ENCODE measurements at regions not wholly inside any gene's neighbourhood (a gene's known extent, or its start where the extent isn't known, plus 50 kb on each side); places are given as distances from the start of the nearest gene placed in this dataset.

DNA sequence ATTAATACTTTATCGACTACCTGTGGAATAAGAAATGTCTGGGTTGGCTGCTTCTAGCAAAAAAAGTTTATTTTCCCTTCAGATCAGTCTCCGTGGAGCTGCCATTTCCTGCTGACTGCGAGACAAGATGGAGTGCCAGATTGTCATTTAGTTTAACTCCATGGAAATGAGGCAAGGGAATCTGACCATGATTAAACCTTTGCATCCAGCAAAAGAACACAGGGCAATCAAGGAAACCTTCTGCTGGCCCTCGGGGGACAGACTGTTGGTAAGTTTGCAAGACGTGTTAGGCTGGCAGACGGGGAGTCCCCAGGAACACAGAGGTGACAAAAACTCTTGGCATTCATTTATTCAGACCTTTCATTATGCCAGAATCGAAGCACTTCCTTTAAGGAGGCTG lies 52.2 kb upstream of the SPACA1 start:
- DNase-seq (ENCODE audit: low read depth) = no peak

DNA sequence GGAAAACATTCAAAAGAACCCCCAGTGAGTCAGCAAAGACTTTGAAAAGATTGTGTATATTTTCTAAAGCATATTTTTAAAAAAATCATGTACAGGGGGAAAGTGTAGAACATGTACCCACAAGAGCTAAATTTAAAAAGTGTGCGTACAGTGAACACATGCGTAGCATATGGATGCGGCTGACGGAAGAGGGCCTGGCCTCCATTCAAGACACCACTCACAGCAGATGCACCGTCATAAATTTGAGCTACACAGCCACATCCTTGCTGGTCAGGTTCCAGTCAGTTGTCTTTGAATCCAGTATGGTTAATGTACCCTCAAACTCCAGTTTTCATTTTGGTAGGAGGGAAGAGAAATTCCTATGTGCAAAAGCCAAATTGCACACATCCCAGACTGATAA lies 54.3 kb upstream of the SPACA1 start:
- DNase-seq (ENCODE audit: low read depth) = no peak

DNA sequence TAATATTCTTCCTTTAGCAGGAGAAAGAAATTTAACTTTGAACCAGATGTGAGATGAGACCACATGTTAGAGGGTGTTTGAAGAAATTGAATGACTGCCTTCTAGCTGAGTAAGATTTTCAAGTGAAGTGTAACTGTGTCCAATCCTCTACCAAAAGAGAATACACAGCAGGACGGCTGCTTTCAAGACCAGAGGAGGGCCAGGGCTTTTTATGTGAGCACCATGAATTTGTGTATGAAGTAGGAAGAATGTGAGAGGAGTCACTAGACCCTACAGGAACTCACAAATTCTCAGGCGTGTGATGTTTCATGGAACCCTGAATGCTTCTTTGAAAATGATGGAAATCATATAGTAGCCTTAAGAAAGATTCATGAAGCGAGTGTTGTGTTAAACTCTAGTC lies 56.8 kb upstream of the SPACA1 start:
- DNase-seq (ENCODE audit: low read depth) = no peak

DNA sequence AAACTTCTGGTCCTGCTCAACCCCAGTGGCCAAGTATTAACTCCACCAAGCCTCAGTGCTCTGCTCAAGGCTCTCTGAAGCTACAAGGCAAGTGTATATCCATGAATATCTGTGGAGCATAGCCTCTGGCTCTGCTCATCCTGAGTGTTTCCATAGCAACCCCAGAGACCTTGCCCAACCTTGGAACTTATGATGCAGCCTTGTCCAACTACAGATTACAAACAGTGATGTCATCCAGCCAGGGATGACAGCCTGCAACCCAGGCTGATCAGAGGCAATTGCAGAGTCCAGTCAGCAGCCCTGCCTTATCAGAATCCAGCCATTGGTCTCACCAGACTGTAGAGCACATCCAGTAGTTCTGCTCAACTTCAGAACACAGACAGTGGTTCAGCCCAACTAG lies 65.5 kb upstream of the SPACA1 start:
- DNase-seq (ENCODE audit: low read depth) = no peak

DNA sequence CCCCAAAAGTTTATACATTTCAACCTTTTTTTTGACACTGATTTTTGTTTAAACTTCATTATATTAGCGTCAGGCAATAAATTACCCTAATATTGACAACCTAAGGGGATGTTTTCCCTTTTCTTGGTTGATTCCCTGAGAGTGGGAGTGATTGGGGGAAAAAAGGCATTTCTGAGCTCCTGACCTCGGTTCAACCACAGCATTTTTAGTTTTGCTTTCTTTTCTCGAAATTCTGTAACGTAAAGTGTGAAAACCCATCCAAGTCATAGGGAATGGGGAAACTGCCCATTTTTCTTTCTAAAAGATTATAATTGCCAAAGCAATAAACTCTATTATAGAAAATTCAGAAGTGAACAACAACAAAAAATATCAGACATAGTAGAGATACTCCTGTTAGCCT lies 67.9 kb upstream of the SPACA1 start:
- no peak for DNase-seq (ENCODE audit: low read depth)

DNA sequence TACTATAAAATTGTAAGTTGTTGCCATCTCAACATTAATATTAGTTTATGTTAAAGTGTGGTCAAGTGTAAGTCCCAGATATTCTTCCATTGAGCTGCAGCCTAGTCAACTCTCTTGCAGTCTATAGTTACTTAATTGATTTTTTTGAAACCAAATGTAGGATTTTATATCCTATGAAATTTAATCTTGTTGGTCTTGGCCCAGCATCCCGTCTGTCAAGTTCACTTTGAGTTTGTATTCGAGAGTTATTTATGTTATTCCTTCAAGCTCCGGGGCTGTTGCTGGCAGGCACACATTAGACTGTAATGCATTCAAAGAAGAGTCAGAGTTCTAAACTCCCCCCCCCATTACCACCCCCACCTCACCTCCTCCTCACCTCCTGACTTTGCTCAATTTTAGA lies 71.0 kb upstream of the SPACA1 start:
- DNase-seq (ENCODE audit: low read depth) = no peak

DNA sequence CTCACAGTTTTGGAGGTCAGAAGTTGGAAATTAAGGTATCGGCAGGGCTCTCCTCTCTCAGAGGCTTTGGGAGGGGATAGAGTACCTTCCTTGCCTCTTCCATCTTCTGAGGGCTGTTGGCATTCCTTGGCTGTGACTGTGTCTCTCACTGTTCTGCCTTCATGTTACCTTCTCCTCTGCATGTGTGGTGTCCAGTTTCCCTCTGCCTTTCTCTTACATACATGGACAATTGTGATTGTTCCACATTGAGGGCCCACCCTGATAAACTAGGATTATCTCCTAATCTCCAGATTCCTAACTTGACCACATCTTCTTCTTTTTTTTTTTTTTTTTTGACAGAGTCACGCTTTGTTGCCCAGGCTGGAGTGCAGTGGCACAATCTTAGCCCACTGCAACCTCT lies 72.1 kb upstream of the SPACA1 start:
- no peak for DNase-seq (ENCODE audit: low read depth)

DNA sequence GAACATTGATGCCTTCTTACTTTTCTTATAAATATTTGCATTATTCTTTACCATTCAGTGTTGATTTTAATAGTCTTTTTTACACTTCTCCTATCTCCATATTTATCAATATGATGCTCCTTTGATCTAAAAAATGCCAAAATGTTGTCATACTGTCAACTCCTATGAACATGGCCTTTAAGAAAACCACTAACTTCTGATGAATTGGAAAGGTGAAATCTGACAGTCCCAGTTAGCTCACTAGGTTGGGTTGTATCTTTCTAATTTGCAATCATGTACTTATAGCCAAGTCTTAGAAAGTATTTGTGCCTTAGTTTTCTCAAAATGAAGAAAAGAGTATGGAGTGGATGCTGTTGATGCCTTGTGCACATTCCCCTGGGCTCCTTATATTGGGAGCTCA lies 75.4 kb upstream of the SPACA1 start:
- DNase-seq (ENCODE audit: low read depth) = no peak

DNA sequence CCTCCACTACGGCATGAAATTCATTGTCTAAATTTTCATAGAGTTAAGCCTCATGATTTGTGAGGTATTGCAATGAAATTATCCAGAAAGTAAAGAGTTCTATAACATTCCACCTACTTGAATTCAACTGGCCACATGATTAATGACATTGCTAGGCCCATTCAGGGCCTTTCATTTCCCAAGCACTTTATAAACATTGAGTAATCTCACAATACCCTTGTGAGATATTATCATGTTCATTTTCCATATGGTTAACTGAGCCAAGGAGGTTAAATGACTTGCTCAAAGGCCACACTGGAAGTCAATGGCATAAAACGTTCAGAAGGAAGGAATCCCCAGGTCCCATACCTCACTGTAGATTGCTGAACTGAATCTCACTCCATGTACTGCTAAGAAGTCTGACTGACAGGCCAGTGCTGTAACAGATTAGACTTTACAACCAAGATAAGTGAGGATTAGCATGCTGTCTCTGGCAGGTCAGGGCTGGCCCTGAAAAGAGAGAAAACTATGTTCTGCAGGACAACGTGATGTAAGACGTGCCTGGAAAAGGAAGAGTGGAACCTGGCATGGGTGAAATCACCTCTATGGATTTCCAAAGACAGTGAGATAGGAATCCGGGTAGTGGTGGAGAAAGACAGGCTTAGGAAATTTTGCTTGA lies 75.9 kb upstream of the SPACA1 start:
- DNase-seq (ENCODE audit: low read depth) = no peak

DNA sequence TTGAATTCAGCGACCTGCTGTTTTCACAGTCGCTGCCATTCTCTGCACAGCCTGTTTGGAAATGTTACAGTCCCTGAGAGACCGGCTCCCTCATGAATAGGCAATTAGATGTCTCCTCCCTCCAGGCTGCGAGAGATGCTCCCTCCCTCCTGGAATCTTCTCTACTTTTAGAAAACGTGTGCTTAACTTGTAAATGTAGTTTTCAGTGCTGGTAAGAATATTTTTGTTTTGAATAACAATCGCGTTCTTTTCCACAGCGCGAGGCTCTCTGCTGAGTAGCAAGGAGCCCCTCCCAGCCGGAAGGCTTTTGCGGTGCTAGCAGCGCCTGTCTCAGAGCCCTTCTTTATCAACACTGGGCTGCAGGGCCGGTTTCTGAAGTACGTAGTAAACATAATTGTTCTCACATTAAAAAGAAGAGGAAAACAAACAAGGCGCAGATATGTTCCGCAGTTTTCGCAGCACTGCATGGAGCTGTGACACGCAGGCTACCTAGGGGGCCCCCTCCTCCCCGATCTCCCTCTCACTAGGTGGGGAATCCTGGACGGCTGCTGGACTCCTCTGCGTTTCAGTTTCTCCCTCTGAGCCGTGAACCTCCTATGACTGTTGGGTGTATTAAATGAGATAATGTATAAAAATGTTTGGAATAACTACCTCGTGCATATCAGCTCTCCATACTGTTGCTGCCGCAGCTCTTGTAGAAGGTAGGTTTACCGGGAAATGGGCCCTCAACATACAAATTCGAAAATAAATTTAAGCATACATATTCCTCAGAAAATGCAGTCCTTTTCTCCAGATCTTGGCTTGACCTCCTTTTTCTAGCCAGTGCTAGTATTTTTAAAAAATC lies 79.0 kb upstream of the SPACA1 start:
- no peak for DNase-seq (ENCODE audit: low read depth)

DNA sequence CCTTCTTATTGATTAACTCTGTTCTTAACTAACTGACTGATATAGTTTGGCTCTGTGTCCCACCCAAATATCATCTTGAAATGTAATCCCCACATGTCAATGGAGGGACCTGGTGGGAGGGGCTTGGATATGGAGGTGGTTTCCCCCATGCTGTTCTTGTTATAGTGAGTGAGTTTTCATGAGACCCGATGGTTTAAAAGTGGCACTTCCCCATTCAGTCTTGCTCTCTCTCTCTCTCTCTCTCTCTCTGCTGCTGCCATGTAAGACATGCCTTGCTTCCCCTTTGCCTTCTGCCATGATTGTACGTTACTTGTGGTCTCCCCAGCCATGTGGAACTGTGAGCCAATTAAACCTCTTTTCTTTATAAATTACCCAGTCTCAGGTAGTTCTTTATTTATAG lies 81.8 kb upstream of the SPACA1 start:
- DNase-seq (ENCODE audit: low read depth) = no peak

DNA sequence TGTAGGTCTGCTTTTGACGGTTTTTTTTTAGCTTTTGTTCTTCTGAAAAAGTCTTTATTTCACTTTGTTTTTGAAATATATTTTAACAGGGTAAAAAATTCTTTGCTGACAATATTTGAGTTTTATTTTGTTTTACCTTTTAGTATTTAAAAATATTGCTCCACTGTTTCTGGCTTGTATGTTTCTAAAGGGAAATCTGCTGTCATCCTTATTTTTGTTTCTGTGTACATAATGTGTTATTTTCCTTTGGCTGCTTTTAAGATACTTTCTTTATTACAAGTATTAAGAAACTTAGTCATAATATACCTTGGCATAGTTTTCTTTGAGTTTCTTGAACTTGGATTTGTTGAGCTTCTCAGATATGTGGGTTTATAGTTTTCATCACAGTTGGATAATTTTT lies 88.6 kb upstream of the SPACA1 start:
- DNase-seq (ENCODE audit: low read depth) = no peak

DNA sequence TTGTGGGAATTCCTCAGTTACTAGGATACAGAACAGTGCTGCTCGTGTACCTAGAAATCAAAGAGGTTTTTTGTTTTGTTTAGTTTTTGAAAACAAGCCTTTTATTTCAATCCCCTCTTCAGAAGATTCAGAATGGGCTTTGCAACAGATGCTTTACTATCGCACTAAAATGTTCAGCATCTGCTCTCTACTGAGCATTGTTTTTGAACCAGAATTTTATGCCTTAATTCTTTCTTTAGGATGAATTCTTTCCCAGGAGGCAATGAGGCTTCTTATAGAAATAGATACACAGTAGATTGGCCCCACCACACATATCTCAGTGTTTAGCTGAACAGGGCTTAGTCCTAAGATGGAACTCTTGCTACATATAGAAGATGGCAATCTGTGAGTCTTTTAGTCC lies 95.9 kb upstream of the SPACA1 start:
- no peak for DNase-seq (ENCODE audit: low read depth)

DNA sequence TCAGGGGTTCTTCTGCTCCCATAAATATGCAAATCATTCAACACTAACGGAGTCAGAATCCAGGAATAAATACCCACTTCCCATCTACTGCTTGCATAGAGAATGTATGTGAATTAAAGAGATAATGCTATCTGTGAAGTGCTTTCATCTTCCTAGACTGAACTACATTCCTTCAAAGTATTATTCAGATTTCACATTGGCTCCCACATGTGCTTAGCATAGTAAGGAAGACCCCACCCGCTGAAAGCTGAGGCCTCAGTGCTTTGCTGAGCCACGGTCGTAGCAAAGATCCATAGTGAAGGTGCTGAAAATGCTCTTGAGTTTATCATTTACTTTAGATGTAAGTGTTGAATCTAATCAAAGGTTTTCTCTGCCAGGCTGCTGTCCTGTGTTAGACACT lies 97.0 kb upstream of the SPACA1 start:
- no peak for DNase-seq (ENCODE audit: low read depth)

DNA sequence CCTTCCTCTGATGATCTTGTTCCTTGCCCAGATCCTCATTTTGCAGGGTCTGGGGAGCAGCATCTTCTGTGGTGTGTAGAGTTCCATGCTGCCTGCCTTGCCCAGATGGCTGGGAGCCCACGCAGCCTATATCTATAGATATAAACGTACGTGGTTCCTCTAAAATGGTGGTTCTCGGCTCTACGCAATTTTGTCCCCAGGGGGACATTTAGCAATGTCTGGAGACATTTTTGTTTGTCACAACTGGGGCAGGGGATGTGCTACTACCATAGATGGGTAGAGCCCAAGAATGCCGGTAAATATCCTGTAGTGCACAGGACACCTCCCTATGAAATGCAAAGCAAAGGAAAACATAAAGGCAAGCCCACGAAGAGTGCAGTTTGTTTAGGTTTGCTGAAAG lies 98.4 kb upstream of the SPACA1 start:
- DNase-seq (ENCODE audit: low read depth) = no peak

DNA sequence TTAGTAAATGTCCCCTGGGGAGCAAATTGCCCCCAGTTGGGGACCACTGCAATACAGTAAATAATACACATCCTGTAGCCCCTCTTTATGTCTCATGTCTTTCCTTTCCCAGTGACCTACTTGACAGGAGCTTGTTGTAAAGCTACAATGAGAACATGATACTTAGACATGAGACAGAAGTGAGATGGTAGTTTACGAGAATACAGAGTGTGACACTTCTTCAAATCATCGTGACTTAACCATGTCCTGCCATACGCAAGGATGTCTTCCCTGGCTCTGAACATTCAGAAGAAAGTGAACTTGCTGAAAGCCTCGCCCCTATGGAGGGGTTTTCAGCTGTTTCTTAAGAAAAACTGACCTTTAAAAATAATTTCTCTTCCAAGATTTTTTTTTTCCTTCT lies 101.0 kb upstream of the SPACA1 start:
- DNase-seq (ENCODE audit: low read depth) = no peak

DNA sequence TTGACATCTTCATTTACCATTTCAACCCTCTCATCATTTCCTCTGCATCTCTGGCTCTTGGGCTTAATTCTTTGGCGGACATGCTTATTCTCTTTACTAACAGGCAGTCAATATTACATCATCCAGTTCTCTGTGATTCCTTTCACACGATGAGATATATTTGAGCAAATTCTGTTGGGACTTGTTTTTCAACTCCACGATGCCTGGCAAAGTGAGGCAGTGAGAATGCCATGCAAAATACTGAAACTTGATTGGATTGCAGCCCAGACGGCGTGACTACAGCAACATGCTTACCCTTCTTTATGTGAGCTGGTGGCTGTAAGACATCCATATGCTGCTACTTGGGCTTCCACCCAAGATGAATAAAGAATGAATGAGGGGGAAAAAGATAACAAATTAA lies 101.7 kb upstream of the SPACA1 start:
- no peak for DNase-seq (ENCODE audit: low read depth)

DNA sequence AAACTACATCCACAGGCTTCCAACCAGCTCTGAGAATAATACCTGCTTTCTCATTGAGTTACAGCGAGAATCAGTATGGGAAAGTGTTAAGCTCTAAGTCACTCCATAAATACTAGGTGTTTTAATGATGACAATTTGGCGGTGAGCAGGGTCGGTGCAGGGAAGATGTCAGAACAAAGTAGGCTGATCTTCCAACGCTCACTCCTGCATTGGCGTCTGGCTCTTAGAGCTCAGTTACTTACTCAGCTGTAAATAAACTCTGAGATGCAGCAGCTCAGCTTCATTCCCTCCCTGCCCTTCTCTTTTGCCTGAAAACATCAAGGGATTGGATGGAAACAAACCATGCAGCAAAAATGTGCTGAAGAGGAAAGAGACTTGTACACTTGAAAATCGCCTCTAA lies 102.5 kb upstream of the SPACA1 start:
- DNase-seq (ENCODE audit: low read depth) = no peak

DNA sequence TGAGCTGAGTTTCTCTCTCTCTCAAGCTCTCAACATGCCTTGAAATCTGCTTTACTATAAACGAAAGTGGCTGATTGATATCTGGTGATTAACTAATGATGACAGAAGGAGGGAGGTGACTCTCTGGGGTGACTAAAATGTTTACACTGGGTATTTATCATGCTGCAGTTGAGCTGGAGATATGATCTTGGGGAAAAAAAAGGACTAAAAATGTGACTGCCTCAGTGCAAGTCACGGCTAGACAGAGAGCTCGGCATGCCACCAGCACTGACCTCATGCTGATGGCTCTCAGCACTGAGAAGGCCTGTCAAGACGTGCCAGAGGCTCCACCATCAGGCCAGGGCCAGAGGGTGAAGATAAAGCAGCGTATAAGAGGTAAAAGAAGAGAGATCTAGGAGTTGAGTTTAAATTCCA lies 103.1 kb upstream of the SPACA1 start:
- no peak for DNase-seq (ENCODE audit: low read depth)

DNA sequence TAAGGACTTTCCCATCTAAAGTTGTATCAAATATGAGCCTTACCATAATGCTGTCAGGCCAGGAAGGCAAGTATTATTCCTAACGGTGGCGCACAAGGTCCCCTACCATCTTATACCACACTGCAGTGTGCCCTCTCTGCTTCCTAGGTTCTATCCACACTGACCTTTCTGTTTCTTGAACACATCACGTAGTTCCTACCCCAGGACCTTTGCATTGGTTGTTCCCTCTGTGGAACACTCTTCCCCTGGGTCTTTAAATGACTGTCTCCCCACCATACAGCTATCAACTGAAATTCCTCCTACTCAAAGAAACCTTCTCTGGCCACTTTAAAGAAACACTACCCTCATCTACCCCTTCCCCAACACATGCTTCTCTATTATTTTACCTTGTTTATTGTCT lies 104.5 kb upstream of the SPACA1 start:
- DNase-seq (ENCODE audit: low read depth) = no peak

DNA sequence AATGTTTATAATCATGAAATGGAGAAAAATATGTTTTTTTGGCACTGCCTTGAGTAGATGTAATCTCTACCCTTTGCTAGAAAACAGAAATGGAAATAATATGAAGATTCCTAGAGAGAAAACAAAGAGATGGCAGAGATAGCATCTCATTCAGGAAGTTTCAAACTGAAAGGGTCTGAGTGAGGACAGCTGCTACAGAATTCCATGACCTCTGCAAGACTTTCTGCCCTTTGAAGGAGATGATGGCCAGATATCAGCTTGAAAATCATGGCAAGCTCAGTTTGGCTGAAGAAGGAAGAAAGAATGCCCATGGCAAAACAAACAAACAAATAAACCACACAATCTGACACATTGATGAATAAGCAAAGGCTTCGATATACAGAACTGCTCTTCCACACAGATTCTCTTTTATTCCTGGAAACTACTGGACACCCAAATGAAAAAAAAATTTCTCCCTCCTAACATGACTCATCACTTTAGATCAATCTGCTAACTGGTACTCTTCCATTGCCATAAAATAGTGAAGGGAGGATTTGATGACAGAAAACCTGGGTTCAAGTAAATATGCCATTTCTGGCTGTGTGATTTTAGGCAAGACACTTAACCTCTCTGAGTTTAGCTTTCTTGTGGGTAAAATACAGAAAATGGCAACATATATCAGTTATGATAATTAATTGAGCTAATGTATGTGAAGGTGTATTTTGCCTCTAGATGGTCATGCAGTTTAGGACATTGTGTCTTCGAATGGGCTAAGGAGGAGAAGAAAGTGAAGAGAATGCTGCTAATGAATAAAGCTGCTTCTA lies 105.9 kb upstream of the SPACA1 start:
- DNase-seq (ENCODE audit: low read depth) = no peak

DNA sequence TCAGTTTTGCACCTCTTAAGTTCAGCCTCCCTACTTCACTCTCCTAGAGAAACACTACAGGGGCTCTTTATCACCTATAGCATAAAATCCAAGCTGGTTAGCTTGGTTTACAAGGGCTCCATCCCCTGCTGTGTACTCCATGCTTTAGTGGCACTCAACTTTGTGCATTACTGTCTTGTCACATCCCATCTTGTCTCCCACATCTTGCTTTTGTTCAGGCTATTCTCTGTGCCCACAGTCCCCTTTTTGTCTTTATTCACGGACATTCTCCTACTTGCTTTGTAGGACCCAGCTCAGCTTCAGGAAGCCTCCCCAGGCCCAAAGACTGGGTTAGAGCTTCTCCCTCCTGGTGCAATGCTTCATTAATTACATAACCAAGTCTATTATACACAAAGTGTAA lies 107.9 kb upstream of the SPACA1 start:
- DNase-seq (ENCODE audit: low read depth) = no peak

DNA sequence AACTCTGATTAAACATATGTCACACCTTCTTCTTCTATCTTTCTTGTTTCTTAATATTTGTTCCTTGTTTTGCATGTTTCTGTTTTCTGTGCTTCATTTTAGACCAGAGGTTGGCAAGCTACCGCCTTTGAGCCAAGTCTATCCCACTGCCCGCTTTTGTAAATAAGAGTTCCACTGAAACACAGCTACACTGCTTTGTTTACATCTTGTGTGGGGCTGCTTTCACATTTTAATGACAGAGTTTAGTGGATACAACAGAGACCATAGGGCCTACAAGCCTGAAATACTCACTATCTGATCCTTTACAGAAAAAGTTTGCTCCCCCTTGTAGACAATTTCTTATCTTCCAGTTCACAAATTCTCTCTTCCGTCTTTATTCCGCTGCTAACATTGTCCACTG lies 109.4 kb upstream of the SPACA1 start:
- DNase-seq (ENCODE audit: low read depth) = no peak
